ENCODE measurements at regions not wholly inside any gene's neighbourhood (a gene's known extent, or its start where the extent isn't known, plus 50 kb on each side); places are given as distances from the start of the nearest gene placed in this dataset.

DNA sequence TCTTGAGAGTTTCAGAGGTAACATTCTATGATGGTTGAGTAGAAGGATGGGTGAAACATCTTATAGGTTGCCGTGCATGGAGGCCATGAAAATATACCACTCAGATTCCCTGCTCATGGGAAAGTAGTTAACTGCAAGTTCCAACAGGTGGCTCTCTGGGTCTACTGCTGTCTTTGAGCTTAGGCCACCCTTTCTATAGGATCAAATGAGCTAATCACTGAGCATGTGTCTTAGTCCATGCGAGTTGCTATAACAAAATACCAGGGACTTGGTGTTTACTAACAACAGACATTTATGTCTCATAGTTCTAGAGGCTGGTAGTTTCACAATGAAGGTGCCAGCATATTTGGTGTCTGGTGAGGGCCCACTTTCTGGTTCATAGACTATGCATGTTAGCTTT, 144.8 kb upstream of the UNC5C start:
- DNase-seq: no peak
- no peak overlapping the region for H3K4me3 ChIP-seq (ENCODE audit: low read length in 3 of 3)
- no peak for FAIRE-seq
- H3K9ac ChIP-seq (ENCODE audit: low read length in 3 of 3): no peak overlapping the region
- H3K4me1 ChIP-seq (ENCODE audit: control insufficient read depth in 2 of 3, insufficient read depth in 2 of 3, low read depth in 1 of 3, low read length in 3 of 3): no peaks in the 10 kb centered on the region
- H3K36me3 ChIP-seq (ENCODE audit: control insufficient read depth in 2 of 3, insufficient read depth in 3 of 3, low read length in 3 of 3): no peaks in the 10 kb centered on the region
- H3K9me3 ChIP-seq (ENCODE audit: control insufficient read depth in 2 of 3, insufficient read depth in 1 of 3, low read length in 3 of 3): no peaks in the 10 kb centered on the region
- no peaks in the 10 kb centered on the region for H3K27me3 ChIP-seq (ENCODE audit: control insufficient read depth, insufficient read depth, low read length)
- intact Hi-C loops (cut with DNase I): no loop called here
- H3K27ac ChIP-seq (ENCODE audit: low read depth in 2 of 2, low read length in 2 of 2): no peak overlapping the region
- TF ChIP-seq, protein P1, sequence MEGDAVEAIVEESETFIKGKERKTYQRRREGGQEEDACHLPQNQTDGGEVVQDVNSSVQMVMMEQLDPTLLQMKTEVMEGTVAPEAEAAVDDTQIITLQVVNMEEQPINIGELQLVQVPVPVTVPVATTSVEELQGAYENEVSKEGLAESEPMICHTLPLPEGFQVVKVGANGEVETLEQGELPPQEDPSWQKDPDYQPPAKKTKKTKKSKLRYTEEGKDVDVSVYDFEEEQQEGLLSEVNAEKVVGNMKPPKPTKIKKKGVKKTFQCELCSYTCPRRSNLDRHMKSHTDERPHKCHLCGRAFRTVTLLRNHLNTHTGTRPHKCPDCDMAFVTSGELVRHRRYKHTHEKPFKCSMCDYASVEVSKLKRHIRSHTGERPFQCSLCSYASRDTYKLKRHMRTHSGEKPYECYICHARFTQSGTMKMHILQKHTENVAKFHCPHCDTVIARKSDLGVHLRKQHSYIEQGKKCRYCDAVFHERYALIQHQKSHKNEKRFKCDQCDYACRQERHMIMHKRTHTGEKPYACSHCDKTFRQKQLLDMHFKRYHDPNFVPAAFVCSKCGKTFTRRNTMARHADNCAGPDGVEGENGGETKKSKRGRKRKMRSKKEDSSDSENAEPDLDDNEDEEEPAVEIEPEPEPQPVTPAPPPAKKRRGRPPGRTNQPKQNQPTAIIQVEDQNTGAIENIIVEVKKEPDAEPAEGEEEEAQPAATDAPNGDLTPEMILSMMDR (IDR thresholded peaks at IDR 0.05; ENCODE audit: borderline replicate concordance, extremely low read depth, insufficient read depth): no peak

DNA sequence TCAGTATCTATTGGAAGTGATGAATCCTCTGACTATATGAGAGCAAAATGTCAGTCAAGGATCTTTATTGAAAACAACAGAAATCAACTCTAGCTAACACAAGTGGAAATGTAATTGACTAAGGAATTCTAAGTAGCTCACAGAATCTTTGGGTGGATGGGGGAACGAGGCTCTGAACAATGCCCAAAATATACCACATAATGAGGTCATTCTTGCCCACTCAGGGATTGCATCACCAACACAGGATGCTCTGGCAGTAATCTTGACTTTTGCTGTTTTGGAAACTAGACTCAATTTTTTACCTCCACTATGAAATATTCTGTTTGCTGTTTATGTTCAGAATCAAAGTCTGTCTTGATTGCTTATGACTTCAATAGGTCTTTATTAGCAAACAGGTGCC, 127.4 kb upstream of the UNC5C start:
- TF ChIP-seq, protein P1 (IDR thresholded peaks at IDR 0.05; ENCODE audit: borderline replicate concordance, extremely low read depth, insufficient read depth): no peak
- Histone ChIP-seq H3K27me3 (ENCODE audit: control insufficient read depth, insufficient read depth, low read length) (no peaks in the 10 kb centered on the region), H3K4me3 (ENCODE audit: low read length in 3 of 3) (no peak overlapping the region), H3K36me3 (ENCODE audit: control insufficient read depth in 2 of 3, insufficient read depth in 3 of 3, low read length in 3 of 3) (no peaks in the 10 kb centered on the region), H3K27ac (ENCODE audit: low read depth in 2 of 2, low read length in 2 of 2) (no peak overlapping the region), H3K9ac (ENCODE audit: low read length in 3 of 3) (no peak overlapping the region), H3K9me3 (ENCODE audit: control insufficient read depth in 2 of 3, insufficient read depth in 1 of 3, low read length in 3 of 3) (no peaks in the 10 kb centered on the region), H3K4me1 (ENCODE audit: control insufficient read depth in 2 of 3, insufficient read depth in 2 of 3, low read depth in 1 of 3, low read length in 3 of 3) (no peaks in the 10 kb centered on the region)
- intact Hi-C loops (cut with DNase I): no loop called here
- DNase-seq: no peak
- no peak for FAIRE-seq

DNA sequence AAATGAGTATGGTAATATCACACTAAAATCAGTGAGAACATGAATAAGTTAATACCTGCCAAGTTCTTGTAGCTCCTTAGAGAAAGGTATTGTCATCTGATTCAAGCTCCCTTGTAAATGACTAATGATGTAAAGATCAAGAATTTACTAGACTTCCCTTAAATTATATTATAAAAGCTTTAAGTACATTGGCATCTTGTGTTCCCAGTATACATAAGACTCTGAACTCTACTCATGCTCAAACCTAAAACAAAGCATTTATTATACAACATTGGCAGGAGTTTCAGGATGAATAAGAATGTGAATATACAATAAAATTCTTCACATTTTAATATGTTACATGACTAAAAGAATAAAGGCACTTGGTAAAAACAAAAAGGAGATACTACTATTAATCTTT, 126.8 kb upstream of the UNC5C start:
- H3K9ac ChIP-seq (ENCODE audit: low read length in 3 of 3): no peak overlapping the region
- no peak overlapping the region for H3K4me3 ChIP-seq (ENCODE audit: low read length in 3 of 3)
- H3K4me1 ChIP-seq (ENCODE audit: control insufficient read depth in 2 of 3, insufficient read depth in 2 of 3, low read depth in 1 of 3, low read length in 3 of 3): no peaks in the 10 kb centered on the region
- no peak for DNase-seq
- no peaks in the 10 kb centered on the region for H3K36me3 ChIP-seq (ENCODE audit: control insufficient read depth in 2 of 3, insufficient read depth in 3 of 3, low read length in 3 of 3)
- TF ChIP-seq, protein P1 (IDR thresholded peaks at IDR 0.05; ENCODE audit: borderline replicate concordance, extremely low read depth, insufficient read depth): no peak
- no peaks in the 10 kb centered on the region for H3K27me3 ChIP-seq (ENCODE audit: control insufficient read depth, insufficient read depth, low read length)
- intact Hi-C loops (cut with DNase I): no loop called here
- no peaks in the 10 kb centered on the region for H3K9me3 ChIP-seq (ENCODE audit: control insufficient read depth in 2 of 3, insufficient read depth in 1 of 3, low read length in 3 of 3)
- FAIRE-seq: no peak
- H3K27ac ChIP-seq (ENCODE audit: low read depth in 2 of 2, low read length in 2 of 2): no peak overlapping the region

DNA sequence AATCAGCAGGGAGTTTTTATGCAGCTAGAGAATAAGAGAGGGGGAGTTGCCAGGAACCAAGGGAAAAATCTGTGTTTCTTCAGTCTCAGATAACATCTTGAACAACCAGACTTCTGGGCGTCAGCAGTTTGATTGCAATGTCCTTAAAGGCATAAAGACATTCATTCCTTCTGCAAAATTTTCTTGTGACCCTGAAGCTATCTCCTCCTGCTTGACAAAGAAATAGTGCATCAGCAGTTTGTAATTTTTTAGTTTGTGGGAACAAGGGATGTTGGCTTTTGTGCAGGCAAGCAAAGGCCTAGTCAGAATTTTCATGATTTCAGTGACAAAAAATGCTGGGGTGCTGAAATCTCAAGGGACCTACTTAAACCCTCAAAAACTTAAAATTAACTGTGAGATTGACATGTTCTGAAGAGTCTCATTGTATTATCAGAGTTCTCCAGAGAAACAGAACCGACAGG, 125.8 kb upstream of the UNC5C start:
- Histone ChIP-seq H3K9ac (ENCODE audit: low read length in 3 of 3) (no peak overlapping the region), H3K27me3 (ENCODE audit: control insufficient read depth, insufficient read depth, low read length) (no peaks in the 10 kb centered on the region), H3K36me3 (ENCODE audit: control insufficient read depth in 2 of 3, insufficient read depth in 3 of 3, low read length in 3 of 3) (no peaks in the 10 kb centered on the region), H3K9me3 (ENCODE audit: control insufficient read depth in 2 of 3, insufficient read depth in 1 of 3, low read length in 3 of 3) (no peaks in the 10 kb centered on the region), H3K4me1 (ENCODE audit: control insufficient read depth in 2 of 3, insufficient read depth in 2 of 3, low read depth in 1 of 3, low read length in 3 of 3) (no peaks in the 10 kb centered on the region), H3K27ac (ENCODE audit: low read depth in 2 of 2, low read length in 2 of 2) (no peak overlapping the region), H3K4me3 (ENCODE audit: low read length in 3 of 3) (no peak overlapping the region)
- FAIRE-seq: no peak
- intact Hi-C loops (cut with DNase I): no loop called here
- TF ChIP-seq, protein P1 (IDR thresholded peaks at IDR 0.05; ENCODE audit: borderline replicate concordance, extremely low read depth, insufficient read depth): no peak
- peak in 3 of 5 donors; percentile 21 to 80 (median 69) for DNase-seq

Data from kidney (tissue), 13 donors.